ENCODE measurements at regions not wholly inside any gene's neighbourhood (a gene's known extent, or its start where the extent isn't known, plus 50 kb on each side); places are given as distances from the start of the nearest gene placed in this dataset.

GRCh38 chr4:95985791-95986550, 146.1 kb downstream of the PDHA2 start:
- no peak overlapping the region for H3K4me3 ChIP-seq (ENCODE audit: low read length)
- no peak for DNase-seq (ENCODE audit: low read depth)
- no peak for TF ChIP-seq CTCF (IDR thresholded peaks at IDR 0.05; ENCODE audit: insufficient read depth, low read depth, low read length, missing control alignments)

GRCh38 chr4:95987851-95988250, 148.0 kb downstream of the PDHA2 start:
- TF ChIP-seq CTCF (IDR thresholded peaks at IDR 0.05; ENCODE audit: insufficient read depth, low read depth, low read length, missing control alignments), result no peak
- no peak overlapping the region for H3K4me3 ChIP-seq (ENCODE audit: low read length)
- no peak for DNase-seq (ENCODE audit: low read depth)

GRCh38 chr4:95998311-95998710, 158.4 kb downstream of the PDHA2 start:
- peak; percentile 81 for DNase-seq (ENCODE audit: low read depth)
- no peak for TF ChIP-seq CTCF (IDR thresholded peaks at IDR 0.05; ENCODE audit: insufficient read depth, low read depth, low read length, missing control alignments)
- H3K4me3 ChIP-seq (ENCODE audit: low read length), result no peak overlapping the region

- no peak overlapping the region for H3K4me3 ChIP-seq (ENCODE audit: low read length)
- no peak for DNase-seq (ENCODE audit: low read depth)
- TF ChIP-seq CTCF (IDR thresholded peaks at IDR 0.05; ENCODE audit: insufficient read depth, low read depth, low read length, missing control alignments), result no peak
Measured at GRCh38 chr4:96003951-96004740, 164.3 kb downstream of the PDHA2 start.

DNA sequence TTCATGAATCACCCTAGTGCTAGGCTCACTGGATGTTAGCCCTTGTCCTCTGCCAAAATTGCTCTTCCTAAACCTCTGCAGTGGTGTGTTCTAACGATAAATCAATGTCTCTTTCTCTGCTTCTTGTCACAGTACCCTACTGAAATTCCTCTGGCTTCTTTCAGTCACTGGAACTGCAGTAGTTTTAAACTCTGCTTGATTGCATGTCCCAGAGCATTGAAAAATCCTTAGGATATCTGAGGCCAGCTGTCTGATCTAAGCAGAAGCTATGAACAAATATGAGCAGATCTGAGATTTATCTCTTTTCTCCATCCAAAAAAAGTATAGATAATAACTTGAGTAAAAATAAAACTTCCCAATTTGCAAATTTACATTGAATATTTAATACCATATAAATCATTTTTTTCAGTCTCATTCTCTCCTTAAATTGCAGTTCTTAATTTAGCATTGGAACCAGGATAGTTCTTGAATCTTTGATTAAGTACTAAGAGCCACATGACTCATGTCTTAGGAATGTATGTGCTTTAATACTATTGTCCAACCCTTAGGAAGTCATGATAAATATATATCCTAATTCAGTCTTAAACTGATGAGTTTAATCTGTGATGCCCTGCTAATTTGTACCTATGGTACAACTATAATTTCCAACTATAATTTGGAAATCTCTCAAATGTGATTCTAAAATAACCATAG, 169.7 kb downstream of the PDHA2 start:
- H3K4me3 ChIP-seq (ENCODE audit: low read length), result no peak overlapping the region
- TF ChIP-seq CTCF (IDR thresholded peaks at IDR 0.05; ENCODE audit: insufficient read depth, low read depth, low read length, missing control alignments), result no peak
- DNase-seq (ENCODE audit: low read depth), result peak; percentile 73

- TF ChIP-seq CTCF (IDR thresholded peaks at IDR 0.05; ENCODE audit: insufficient read depth, low read depth, low read length, missing control alignments), result no peak
- H3K4me3 ChIP-seq (ENCODE audit: low read length), result no peak overlapping the region
- DNase-seq (ENCODE audit: low read depth), result no peak
Measured at GRCh38 chr4:96012687-96013086, 172.8 kb downstream of the PDHA2 start.

All from epithelial cell of esophagus (primary cell).